GM19438 (cell line): ENCODE measurements at regions not wholly inside any gene's neighbourhood (a gene's known extent, or its start where the extent isn't known, plus 50 kb on each side); places are given as distances from the start of the nearest gene placed in this dataset.

Source experiments
- ATAC-seq: cut with Tn5 transposase; IDR thresholded peaks from one replicate; pipeline ENCODE4 v1.9.1; 2021; ENCODE audit warnings: low read depth; ENCODE audit not compliant: unreplicated experiment

GRCh38 chr5:117082977-117083376, 508.4 kb upstream of the SEMA6A start:
- ATAC-seq, result no peak

GRCh38 chr5:117077142-117077541, 502.5 kb upstream of the SEMA6A start:
- no peak for ATAC-seq

- ATAC-seq, result no peak
Observed at GRCh38 chr5:117072439-117072838, 497.8 kb upstream of the SEMA6A start.

GRCh38 chr5:117065800-117066199, 491.2 kb upstream of the SEMA6A start:
- ATAC-seq, result no peak

GRCh38 chr5:117065161-117065560, 490.5 kb upstream of the SEMA6A start:
- ATAC-seq, result no peak

- no peak for ATAC-seq
Observed at GRCh38 chr5:117060099-117060498, 485.5 kb upstream of the SEMA6A start.

GRCh38 chr5:117058740-117059139, 484.1 kb upstream of the SEMA6A start:
- ATAC-seq, result no peak

- ATAC-seq, result no peak
Observed at GRCh38 chr5:117055517-117055916, 480.9 kb upstream of the SEMA6A start.

- ATAC-seq, result no peak
Observed at GRCh38 chr5:117054911-117055310, 480.3 kb upstream of the SEMA6A start.

- no peak for ATAC-seq
Observed at GRCh38 chr5:117054141-117054540, 479.5 kb upstream of the SEMA6A start.

- ATAC-seq, result no peak
Observed at GRCh38 chr5:117041926-117042595, 467.4 kb upstream of the SEMA6A start.

- no peak for ATAC-seq
Observed at GRCh38 chr5:117039035-117039434, 464.4 kb upstream of the SEMA6A start.

GRCh38 chr5:117027384-117027783, 452.8 kb upstream of the SEMA6A start:
- ATAC-seq, result no peak

GRCh38 chr5:117020999-117021398, 446.4 kb upstream of the SEMA6A start:
- no peak for ATAC-seq

- ATAC-seq, result no peak
Observed at GRCh38 chr5:117013280-117013877, 438.8 kb upstream of the SEMA6A start.

- ATAC-seq, result no peak
Observed at GRCh38 chr5:117010574-117010973, 436.0 kb upstream of the SEMA6A start.

- ATAC-seq, result no peak
Observed at GRCh38 chr5:116998024-116998423, 423.4 kb upstream of the SEMA6A start.

- ATAC-seq, result no peak
Observed at GRCh38 chr5:116992681-116993080, 418.1 kb upstream of the SEMA6A start.

GRCh38 chr5:116989995-116990394, 415.4 kb upstream of the SEMA6A start:
- ATAC-seq, result no peak

- ATAC-seq, result no peak
Observed at GRCh38 chr5:116982035-116982434, 407.4 kb upstream of the SEMA6A start.

- no peak for ATAC-seq
Observed at GRCh38 chr5:116980581-116980980, 406.0 kb upstream of the SEMA6A start.

- ATAC-seq, result no peak
Observed at GRCh38 chr5:116976767-116977166, 402.1 kb upstream of the SEMA6A start.
